Natural killer cell (primary cell): ENCODE measurements at regions not wholly inside any gene's neighbourhood (a gene's known extent, or its start where the extent isn't known, plus 50 kb on each side); places are given as distances from the start of the nearest gene placed in this dataset.
"Not testable (repeated sequence)": the region's sequence is repeated elsewhere in the genome, so short reads cannot be mapped to it uniquely, and the experiment has no call there.

Experiments
- ATAC-seq, 3 donors: fragments of 150-1000 bp in 2 of 3; fragments of 200-7000 bp in 1 of 3; cut with Tn5 transposase; 1 replicate in 1 of 3; 2 replicates in 2 of 3; pipeline ENCODE4 v1.10.0; 2021; ENCODE audit warnings: mild to moderate bottlenecking in 2 of 3, moderate library complexity in 2 of 3
- DNase-seq, 2 donors: peaks; one replicate each; pipeline versions ENCODE4 v3.0.0 to v3.0.0-alpha.2; 2013 to 2021; ENCODE audit warnings: mixed read lengths in 1 of 2
- H3K27ac ChIP-seq: one replicate; pipeline ENCODE4 v1.5.1; 2013; ENCODE audit warnings: mild to moderate bottlenecking, low read length
- H3K27me3 ChIP-seq: one replicate; pipeline ENCODE4 v1.6.1; 2013; ENCODE audit warnings: low read length; ENCODE audit not compliant: control insufficient read depth, insufficient read depth
- H3K36me3 ChIP-seq: one replicate; pipeline ENCODE4 v1.6.1; 2013; ENCODE audit warnings: low read length; ENCODE audit not compliant: control insufficient read depth, insufficient read depth
- H3K4me1 ChIP-seq: one replicate; pipeline ENCODE4 v1.6.1; 2013; ENCODE audit warnings: low read length; ENCODE audit not compliant: control insufficient read depth, insufficient read depth
- H3K4me3 ChIP-seq: one replicate; pipeline ENCODE4 v1.5.1; 2013; ENCODE audit warnings: low read length
- H3K9me3 ChIP-seq: one replicate; pipeline ENCODE4 v1.6.1; 2013; ENCODE audit warnings: low read length; ENCODE audit not compliant: control insufficient read depth, insufficient read depth
- H3K27ac Mint-ChIP-seq, 2 donors: one replicate each; pipeline ENCODE4 v1.8.0; 2022; ENCODE audit warnings: mild to moderate bottlenecking in 2 of 2, mixed read lengths in 2 of 2, moderate library complexity in 1 of 2
- H3K27me3 Mint-ChIP-seq, 2 donors: one replicate each; pipeline ENCODE4 v1.8.0; 2022; ENCODE audit warnings: low read depth in 2 of 2, mixed read lengths in 2 of 2
- H3K36me3 Mint-ChIP-seq: one replicate; pipeline ENCODE4 v1.8.0; 2022; ENCODE audit warnings: mixed read lengths
- H3K4me1 Mint-ChIP-seq, 2 donors: one replicate each; pipeline ENCODE4 v1.8.0; 2022; ENCODE audit warnings: mixed read lengths in 2 of 2
- H3K4me3 Mint-ChIP-seq: one replicate; pipeline ENCODE4 v1.8.0; 2022; ENCODE audit warnings: mild to moderate bottlenecking, moderate library complexity, mixed read lengths
- H3K9me3 Mint-ChIP-seq, 2 donors: one replicate each; pipeline ENCODE4 v1.8.0; 2022; ENCODE audit warnings: mixed read lengths in 2 of 2
- WGBS: methylation state at CpG from one replicate; pipeline ENCODE4 v1.1.7; 2013; ENCODE audit warnings: missing lambda C conversion rate; ENCODE audit not compliant: insufficient coverage; 5-methylcytosine and 5-hydroxymethylcytosine counted together
- intact Hi-C: fragments of 100-400 bp; cut with micrococcal nuclease; formaldehyde crosslinking; loops from one replicate; pipeline ENCODE4 v1.14.2; 2022
- TF ChIP-seq, protein P1 (sequence below): fragments of 200-600 bp; IDR thresholded peaks from one replicate; pipeline ENCODE4 v1.8.0; 2022; ENCODE audit warnings: antibody characterized with exemption

DNA sequence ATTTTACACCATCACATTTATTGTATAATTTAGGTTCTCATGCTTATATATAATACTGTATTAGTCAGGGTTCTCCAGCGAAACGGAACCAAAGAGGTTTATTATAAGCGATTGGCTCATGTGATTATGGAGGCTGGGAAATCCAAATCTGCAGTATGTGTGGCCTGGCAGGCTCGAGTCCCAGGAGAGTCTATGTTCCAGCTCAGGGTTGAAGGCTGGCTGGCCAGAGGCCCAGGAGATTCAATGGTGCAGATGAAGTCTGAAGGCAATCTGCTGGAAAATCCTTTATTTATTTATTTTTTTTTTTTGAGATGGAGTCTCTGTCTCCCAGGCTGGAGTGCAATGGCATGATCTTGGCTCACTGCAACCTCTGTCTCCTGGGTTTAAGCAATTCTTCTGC lies 63.0 kb upstream of the WDFY3 start:
- peaks cover 20% of the 10 kb centered on the region for H3K36me3 Mint-ChIP-seq
- TF ChIP-seq, protein P1, sequence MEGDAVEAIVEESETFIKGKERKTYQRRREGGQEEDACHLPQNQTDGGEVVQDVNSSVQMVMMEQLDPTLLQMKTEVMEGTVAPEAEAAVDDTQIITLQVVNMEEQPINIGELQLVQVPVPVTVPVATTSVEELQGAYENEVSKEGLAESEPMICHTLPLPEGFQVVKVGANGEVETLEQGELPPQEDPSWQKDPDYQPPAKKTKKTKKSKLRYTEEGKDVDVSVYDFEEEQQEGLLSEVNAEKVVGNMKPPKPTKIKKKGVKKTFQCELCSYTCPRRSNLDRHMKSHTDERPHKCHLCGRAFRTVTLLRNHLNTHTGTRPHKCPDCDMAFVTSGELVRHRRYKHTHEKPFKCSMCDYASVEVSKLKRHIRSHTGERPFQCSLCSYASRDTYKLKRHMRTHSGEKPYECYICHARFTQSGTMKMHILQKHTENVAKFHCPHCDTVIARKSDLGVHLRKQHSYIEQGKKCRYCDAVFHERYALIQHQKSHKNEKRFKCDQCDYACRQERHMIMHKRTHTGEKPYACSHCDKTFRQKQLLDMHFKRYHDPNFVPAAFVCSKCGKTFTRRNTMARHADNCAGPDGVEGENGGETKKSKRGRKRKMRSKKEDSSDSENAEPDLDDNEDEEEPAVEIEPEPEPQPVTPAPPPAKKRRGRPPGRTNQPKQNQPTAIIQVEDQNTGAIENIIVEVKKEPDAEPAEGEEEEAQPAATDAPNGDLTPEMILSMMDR: no peak
- 88% methylated on average over 4 of the region's 4 CpGs for WGBS
- no peaks in the 10 kb centered on the region for H3K27me3 Mint-ChIP-seq
- peaks cover 6 to 20% of the 10 kb centered on the region in 2 donors for H3K9me3 Mint-ChIP-seq
- H3K4me3 Mint-ChIP-seq: no peak overlapping the region
- H3K27ac Mint-ChIP-seq: no peak overlapping the region
- H3K27ac ChIP-seq: no peak overlapping the region
- H3K4me1 ChIP-seq: no peaks in the 10 kb centered on the region
- intact Hi-C loops: no loop called here
- ATAC-seq (no peak), DNase-seq (no peak)
- peaks cover 12% of the 10 kb centered on the region for H3K9me3 ChIP-seq
- H3K36me3 ChIP-seq: no peaks in the 10 kb centered on the region
- no peaks in the 10 kb centered on the region for H3K27me3 ChIP-seq
- no peak overlapping the region for H3K4me3 ChIP-seq
- H3K4me1 Mint-ChIP-seq: no peaks in the 10 kb centered on the region

DNA sequence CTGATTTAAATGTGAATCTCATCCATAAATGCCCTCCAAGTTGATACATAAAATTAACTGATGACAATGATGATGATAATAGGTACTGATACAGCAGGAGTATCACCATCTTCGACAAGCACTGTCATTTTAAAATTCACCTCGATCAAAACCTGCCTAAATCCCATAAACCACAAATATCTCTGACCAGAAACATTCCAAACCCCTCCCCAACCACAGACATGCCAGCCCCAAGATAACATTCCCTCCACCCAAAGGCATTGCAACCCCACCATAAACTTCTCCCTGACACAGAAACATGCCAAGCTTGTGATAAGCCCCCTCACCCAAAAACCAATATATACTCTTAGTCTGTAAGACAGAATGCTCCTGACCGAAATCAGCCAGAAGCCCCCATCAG lies 63.7 kb upstream of the WDFY3 start:
- Mint-ChIP-seq H3K9me3 (peaks cover 6 to 18% of the 10 kb centered on the region in 2 donors), H3K36me3 (peaks cover 20% of the 10 kb centered on the region), H3K27ac (no peak overlapping the region), H3K27me3 (no peaks in the 10 kb centered on the region), H3K4me1 (no peaks in the 10 kb centered on the region), H3K4me3 (no peak overlapping the region)
- Histone ChIP-seq H3K4me3 (no peak overlapping the region), H3K27ac (no peak overlapping the region), H3K9me3 (peaks cover 12% of the 10 kb centered on the region), H3K36me3 (no peaks in the 10 kb centered on the region), H3K27me3 (no peaks in the 10 kb centered on the region), H3K4me1 (no peaks in the 10 kb centered on the region)
- ATAC-seq (no peak), DNase-seq (no peak)
- TF ChIP-seq, protein P1: no peak
- intact Hi-C loops: no loop called here
- 89% methylated on average over 3 of the region's 3 CpGs for WGBS

DNA sequence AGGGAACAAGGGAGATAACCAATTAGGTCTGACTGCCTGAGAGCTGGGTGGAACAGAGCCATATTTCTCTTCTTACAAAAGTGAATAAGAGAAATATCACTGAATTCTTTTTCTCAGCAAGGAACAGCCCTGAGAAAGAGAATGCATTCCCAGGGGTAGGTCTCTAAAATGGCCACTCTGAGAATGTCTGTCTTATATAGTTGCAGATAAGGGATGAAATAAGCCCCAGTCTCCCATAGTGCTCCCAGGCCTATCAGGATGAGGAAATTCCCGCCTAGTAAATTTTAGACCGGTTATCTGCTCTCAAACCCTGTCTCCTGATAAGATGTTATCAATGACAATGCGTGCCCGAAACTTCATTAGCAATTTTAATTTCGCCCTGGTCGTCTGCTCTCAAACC lies 67.3 kb upstream of the WDFY3 start:
- H3K4me1 ChIP-seq, H3K27ac ChIP-seq, H3K36me3 ChIP-seq, H3K4me3 Mint-ChIP-seq, H3K4me3 ChIP-seq, H3K27me3 ChIP-seq, H3K27me3 Mint-ChIP-seq, DNase-seq, H3K27ac Mint-ChIP-seq, H3K4me1 Mint-ChIP-seq, ATAC-seq, H3K36me3 Mint-ChIP-seq, intact Hi-C loops: not testable (repeated sequence)
- H3K9me3 Mint-ChIP-seq: peaks cover 4 to 15% of the 10 kb centered on the region in 2 donors
- WGBS: 92% methylated on average over 6 of the region's 6 CpGs
- H3K9me3 ChIP-seq: peaks cover 12% of the 10 kb centered on the region

DNA sequence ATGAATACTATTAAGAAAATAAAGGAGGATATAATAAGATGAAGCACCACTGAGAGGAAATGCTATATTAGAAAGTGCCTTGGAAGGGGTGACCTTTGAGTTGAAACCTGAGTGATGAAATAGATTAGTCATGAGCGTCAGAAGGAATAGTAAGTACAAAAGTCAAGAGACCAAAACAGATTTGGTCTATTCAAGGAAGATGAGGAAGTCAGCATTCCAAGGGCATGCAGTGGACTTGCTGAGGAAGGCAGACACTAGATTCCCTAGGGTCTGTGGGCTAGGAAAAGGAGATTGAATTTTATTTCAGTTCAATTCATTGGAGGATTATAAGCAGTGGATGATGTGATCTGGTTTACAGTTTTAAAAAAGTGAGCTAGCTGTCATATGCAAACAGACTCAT lies 73.0 kb upstream of the WDFY3 start:
- no peak overlapping the region for H3K27ac Mint-ChIP-seq
- no peak for DNase-seq
- H3K4me3 Mint-ChIP-seq: no peak overlapping the region
- H3K9me3 ChIP-seq: peaks cover 10% of the 10 kb centered on the region
- H3K27ac ChIP-seq: no peak overlapping the region
- no peaks in the 10 kb centered on the region for H3K4me1 Mint-ChIP-seq
- no peak for ATAC-seq
- H3K36me3 Mint-ChIP-seq: no peaks in the 10 kb centered on the region
- WGBS: 75% methylated on average over 1 of the region's 1 CpG
- H3K27me3 Mint-ChIP-seq: no peaks in the 10 kb centered on the region
- H3K4me1 ChIP-seq: no peaks in the 10 kb centered on the region
- H3K9me3 Mint-ChIP-seq: peaks cover 4 to 10% of the 10 kb centered on the region in 2 donors
- no peaks in the 10 kb centered on the region for H3K36me3 ChIP-seq
- H3K4me3 ChIP-seq: no peak overlapping the region
- H3K27me3 ChIP-seq: no peaks in the 10 kb centered on the region
- intact Hi-C loops: no loop called here
- TF ChIP-seq, protein P1: no peak

DNA sequence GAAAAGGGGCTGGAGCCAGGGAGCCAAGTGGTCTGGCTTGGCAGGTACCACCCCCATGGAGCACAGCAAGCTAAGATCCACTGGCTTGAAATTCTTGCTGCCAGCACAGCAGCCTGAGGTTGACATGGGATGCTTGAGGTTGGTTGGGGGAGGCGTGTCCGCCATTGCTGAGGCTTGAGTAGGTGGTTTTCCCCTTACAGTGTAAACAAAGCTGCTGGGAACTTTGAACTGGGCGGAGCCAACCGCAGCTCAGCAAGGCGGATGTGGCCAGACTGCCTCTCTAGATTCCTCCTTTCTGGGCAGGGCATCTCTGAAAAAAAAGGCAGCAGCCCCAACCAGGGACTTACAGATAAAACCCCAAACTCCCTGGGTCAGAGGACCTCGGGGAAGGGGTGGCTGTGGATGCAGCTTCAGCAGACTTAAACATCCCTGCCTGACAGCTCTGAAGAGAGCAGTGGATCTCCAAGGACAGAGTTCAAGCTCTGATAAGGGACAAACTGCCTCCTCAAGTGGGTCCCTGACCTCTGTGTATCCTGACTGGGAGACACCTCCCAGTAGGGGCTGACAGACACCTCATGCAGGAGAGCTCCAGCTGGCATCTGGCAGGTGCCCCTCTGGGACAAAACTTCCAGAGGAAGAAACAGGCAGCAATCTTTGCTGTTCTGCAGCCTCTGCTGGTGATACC lies 77.5 kb upstream of the WDFY3 start:
- not testable (repeated sequence) for H3K4me1 Mint-ChIP-seq, H3K27ac Mint-ChIP-seq, H3K4me3 Mint-ChIP-seq, ATAC-seq, H3K4me1 ChIP-seq, H3K27me3 ChIP-seq, H3K36me3 Mint-ChIP-seq, H3K27ac ChIP-seq, H3K36me3 ChIP-seq, H3K4me3 ChIP-seq, H3K27me3 Mint-ChIP-seq
- peak in 1 of 2 donors; percentile 31 for DNase-seq
- H3K9me3 ChIP-seq: peaks cover 10% of the 10 kb centered on the region
- intact Hi-C loops: loop anchor here (1.0 kb wide), 1 partner anchor 29 kb away; no protein-coding TSS in a partner anchor
- 86% methylated on average over 6 of the region's 6 CpGs for WGBS
- peaks cover 7 to 26% of the 10 kb centered on the region in 2 donors for H3K9me3 Mint-ChIP-seq
